Heart left ventricle (tissue), 16 donors: ENCODE measurements at regions not wholly inside any gene's neighbourhood (a gene's known extent, or its start where the extent isn't known, plus 50 kb on each side); places are given as distances from the start of the nearest gene placed in this dataset.

Experiments used
- ATAC-seq, 4 donors: fragments of 200-7000 bp; cut with Tn5 transposase; one replicate each; pipeline ENCODE4 v1.9.1; 2020 to 2022; ENCODE audit warnings: moderate library complexity in 4 of 4, mild to moderate bottlenecking in 3 of 4, moderate number of reproducible peaks in 1 of 4
- DNase-seq, 5 donors: peaks; one replicate each; pipeline ENCODE4 v3.0.0-alpha.2; 2020
- H3K27ac ChIP-seq, 12 donors: fragments of 200-600 bp; sonication (generic) in 4 of 12; one replicate each; pipeline versions ENCODE4 v1.5.0 to v1.8.0; 2016 to 2022; ENCODE audit warnings: mild to moderate bottlenecking in 2 of 12
- H3K27me3 ChIP-seq, 9 donors: fragments of 200-600 bp; sonication (generic) in 2 of 9; one replicate each; pipeline versions ENCODE4 v1.5.1 to v1.8.0; 2016 to 2022; ENCODE audit warnings: mild to moderate bottlenecking in 3 of 9
- H3K36me3 ChIP-seq, 9 donors: fragments of 200-600 bp; sonication (generic) in 2 of 9; one replicate each; pipeline versions ENCODE4 v1.5.0 to v1.8.0; 2018 to 2022; ENCODE audit warnings: mild to moderate bottlenecking in 2 of 9
- H3K4me1 ChIP-seq, 12 donors: fragments of 200-600 bp; sonication (generic) in 4 of 12; one replicate each; pipeline versions ENCODE4 v1.5.0 to v1.8.0; 2016 to 2022; ENCODE audit warnings: mild to moderate bottlenecking in 3 of 12
- H3K4me3 ChIP-seq, 12 donors: fragments of 200-600 bp; sonication (generic) in 4 of 12; one replicate each; pipeline versions ENCODE4 v1.5.0 to v1.8.0; 2017 to 2022; ENCODE audit warnings: mild to moderate bottlenecking in 9 of 12, moderate library complexity in 4 of 12
- H3K9me3 ChIP-seq, 12 donors: fragments of 200-600 bp; sonication (generic) in 4 of 12; one replicate each; pipeline versions ENCODE4 v1.5.0 to v1.8.0; 2016 to 2022; ENCODE audit warnings: mild to moderate bottlenecking in 1 of 12
- POLR2A ChIP-seq, 2 donors: fragments of 450-650 bp; IDR thresholded peaks; one replicate each; pipeline ENCODE4 v1.6.1; 2017; ENCODE audit warnings: antibody characterized with exemption in 2 of 2, mild to moderate bottlenecking in 2 of 2, moderate library complexity in 2 of 2
- WGBS, 4 donors: extraction: QIAGEN DNeasy Blood & Tissue Kit in 2 of 4; methylation state at CpG; one replicate each; pipeline versions ENCODE4 v1.1.5 to v1.1.7; 2013 to 2018; 5-methylcytosine and 5-hydroxymethylcytosine counted together
- intact Hi-C, 10 donors: fragments of 100-400 bp; cut with DNase I; formaldehyde crosslinking; loops; one replicate each; pipeline versions ENCODE4 v1.11.1 to v1.14.2; 2022
- TF ChIP-seq, protein P1 (sequence below), 12 donors: fragments of 200-600 bp; sonication (generic) in 4 of 12; IDR thresholded peaks; one replicate each; pipeline versions ENCODE4 v1.5.0 to v1.8.0; 2018 to 2022; ENCODE audit warnings: antibody characterized with exemption in 12 of 12, mild to moderate bottlenecking in 5 of 12
- donor health status: ischemic (EF 13 %, LVEDD 7.1; RV severe dilation, severe dysfunction).
- donor health status: healthy with polysubstance abuse.
- donor health status: DM: no; HTN: yes; CAD: no.
- donor health status: DM: no; HTN: no; CAD: no.
- donor health status: ischemic (EF 25% LVEDD 6.9; RV normal size, moderate dysfunction).
- donor health status: ischemic (EF 25% LVEDD 5.7; RV mildly dilated, moderate dysfunction).
- donor health status: healthy.
- donor health status: DM: yes; HTN: yes; CAD: no.
- donor health status: ischemic (EF 35%, LVEDD 5.7; RV mildly dilated, moderate dysfunction).
- donor health status: nonischemic (EF 11% LVEDD 7.7; RV severe dilation, severe dysfunction).
- donor health status: DM: yes; HTN: yes; CAD: no.
- donor health status: PGD.
- donor health status: ischemic (EF 29% LVEDD 5.4; RV normal size, mild dysfunction).
- donor health status: nonischemic (EF 23%, LVEDD 6.1; RV moderate dilation, normal function).

GRCh38 chr7:130821864-130822263, 87.9 kb upstream of the KLF14 start:
- 82 to 89% (median 87%) methylated on average over 3 of the region's 3 CpGs for WGBS, 4 donors
- TF ChIP-seq POLR2A (IDR thresholded peaks at IDR 0.05): no peak
- TF ChIP-seq, protein P1, sequence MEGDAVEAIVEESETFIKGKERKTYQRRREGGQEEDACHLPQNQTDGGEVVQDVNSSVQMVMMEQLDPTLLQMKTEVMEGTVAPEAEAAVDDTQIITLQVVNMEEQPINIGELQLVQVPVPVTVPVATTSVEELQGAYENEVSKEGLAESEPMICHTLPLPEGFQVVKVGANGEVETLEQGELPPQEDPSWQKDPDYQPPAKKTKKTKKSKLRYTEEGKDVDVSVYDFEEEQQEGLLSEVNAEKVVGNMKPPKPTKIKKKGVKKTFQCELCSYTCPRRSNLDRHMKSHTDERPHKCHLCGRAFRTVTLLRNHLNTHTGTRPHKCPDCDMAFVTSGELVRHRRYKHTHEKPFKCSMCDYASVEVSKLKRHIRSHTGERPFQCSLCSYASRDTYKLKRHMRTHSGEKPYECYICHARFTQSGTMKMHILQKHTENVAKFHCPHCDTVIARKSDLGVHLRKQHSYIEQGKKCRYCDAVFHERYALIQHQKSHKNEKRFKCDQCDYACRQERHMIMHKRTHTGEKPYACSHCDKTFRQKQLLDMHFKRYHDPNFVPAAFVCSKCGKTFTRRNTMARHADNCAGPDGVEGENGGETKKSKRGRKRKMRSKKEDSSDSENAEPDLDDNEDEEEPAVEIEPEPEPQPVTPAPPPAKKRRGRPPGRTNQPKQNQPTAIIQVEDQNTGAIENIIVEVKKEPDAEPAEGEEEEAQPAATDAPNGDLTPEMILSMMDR (IDR thresholded peaks at IDR 0.05): no peak
- Histone ChIP-seq H3K36me3 (no peaks in the 10 kb centered on the region), H3K4me3 (no peak overlapping the region), H3K27ac (no peak overlapping the region), H3K27me3 (no peaks in the 10 kb centered on the region), H3K9me3 (peaks cover 0 to 25% (median 10%) of the 10 kb centered on the region in 12 donors), H3K4me1 (no peaks in the 10 kb centered on the region)
- intact Hi-C loops: loop anchor here in 1 of 10 donors (10.0 kb wide), 1 partner anchor 747 kb away; the partner anchor contains the start of gene KLHDC10
- DNase-seq (no peak), ATAC-seq (no peak)

- Histone ChIP-seq H3K4me3 (no peak overlapping the region), H3K27ac (no peak overlapping the region), H3K4me1 (no peaks in the 10 kb centered on the region), H3K9me3 (peaks cover 0 to 30% (median 14%) of the 10 kb centered on the region in 12 donors), H3K36me3 (no peaks in the 10 kb centered on the region), H3K27me3 (no peaks in the 10 kb centered on the region)
- no peak for DNase-seq
- intact Hi-C loops: loop anchor here in 1 of 10 donors (10.0 kb wide), 1 partner anchor 748 kb away; the partner anchor contains the start of gene KLHDC10
- no peak for TF ChIP-seq POLR2A (IDR thresholded peaks at IDR 0.05)
- TF ChIP-seq, protein P1 (IDR thresholded peaks at IDR 0.05): no peak
- no peak for ATAC-seq
- 57 to 66% (median 63%) methylated on average over 2 of the region's 2 CpGs for WGBS, 4 donors
Observed at GRCh38 chr7:130822642-130823041, 88.6 kb upstream of the KLF14 start.

GRCh38 chr7:130823060-130823459, 89.1 kb upstream of the KLF14 start:
- no peak for TF ChIP-seq POLR2A (IDR thresholded peaks at IDR 0.05)
- TF ChIP-seq, protein P1 (IDR thresholded peaks at IDR 0.05): no peak
- no peak overlapping the region for H3K27ac ChIP-seq
- H3K27me3 ChIP-seq: no peaks in the 10 kb centered on the region
- no peak overlapping the region for H3K4me3 ChIP-seq
- ATAC-seq (no peak), DNase-seq (no peak)
- no peaks in the 10 kb centered on the region for H3K4me1 ChIP-seq
- H3K9me3 ChIP-seq: peaks cover 0 to 35% (median 15%) of the 10 kb centered on the region in 12 donors
- no peaks in the 10 kb centered on the region for H3K36me3 ChIP-seq
- 74 to 80% (median 78%) methylated on average over 2 of the region's 2 CpGs for WGBS, 4 donors
- intact Hi-C loops: loop anchor here in 1 of 10 donors (10.0 kb wide), 1 partner anchor 748 kb away; the partner anchor contains the start of gene KLHDC10

- intact Hi-C loops: loop anchor here in 1 of 10 donors (10.0 kb wide), 1 partner anchor 751 kb away; the partner anchor contains the start of gene KLHDC10
- Histone ChIP-seq H3K27ac (no peak overlapping the region), H3K36me3 (no peaks in the 10 kb centered on the region), H3K9me3 (peaks cover 0 to 38% (median 15%) of the 10 kb centered on the region in 12 donors), H3K4me1 (no peaks in the 10 kb centered on the region), H3K27me3 (no peaks in the 10 kb centered on the region), H3K4me3 (no peak overlapping the region)
- ATAC-seq (no peak), DNase-seq (no peak)
- no peak for TF ChIP-seq POLR2A (IDR thresholded peaks at IDR 0.05)
- TF ChIP-seq, protein P1 (IDR thresholded peaks at IDR 0.05): no peak
Observed at GRCh38 chr7:130825819-130826218, 91.8 kb upstream of the KLF14 start.
